NCI-H2107 treated with DMSO at 0.1 percent for 48 hours (cell line): ENCODE measurements at regions not wholly inside any gene's neighbourhood (a gene's known extent, or its start where the extent isn't known, plus 50 kb on each side); places are given as distances from the start of the nearest gene placed in this dataset.

Experiments used
- DNase-seq: peaks from one replicate; lab custom pipeline; 2025; ENCODE audit not compliant: unreplicated experiment; lab: John Stamatoyannopoulos, UW

DNA sequence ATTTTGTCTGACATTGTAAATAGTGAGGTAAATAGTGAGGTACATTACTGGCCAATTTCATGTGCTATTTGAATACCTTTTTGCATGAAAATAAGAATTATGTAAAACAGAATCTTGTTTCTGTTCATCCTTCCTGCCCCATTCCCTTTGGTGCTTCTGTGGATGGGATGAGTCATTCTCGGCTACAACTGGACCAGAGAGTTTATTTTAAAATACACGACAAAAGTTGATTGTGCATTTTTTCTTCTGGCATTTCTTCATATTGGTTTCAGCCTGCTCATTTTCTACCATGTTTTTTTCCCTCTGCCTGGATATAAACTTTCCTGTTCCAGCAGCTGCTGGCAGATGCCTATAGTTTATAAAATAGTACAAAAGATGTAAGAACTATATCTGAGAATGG, 107.5 kb downstream of the CYSLTR2 start:
- DNase-seq, result no peak

DNA sequence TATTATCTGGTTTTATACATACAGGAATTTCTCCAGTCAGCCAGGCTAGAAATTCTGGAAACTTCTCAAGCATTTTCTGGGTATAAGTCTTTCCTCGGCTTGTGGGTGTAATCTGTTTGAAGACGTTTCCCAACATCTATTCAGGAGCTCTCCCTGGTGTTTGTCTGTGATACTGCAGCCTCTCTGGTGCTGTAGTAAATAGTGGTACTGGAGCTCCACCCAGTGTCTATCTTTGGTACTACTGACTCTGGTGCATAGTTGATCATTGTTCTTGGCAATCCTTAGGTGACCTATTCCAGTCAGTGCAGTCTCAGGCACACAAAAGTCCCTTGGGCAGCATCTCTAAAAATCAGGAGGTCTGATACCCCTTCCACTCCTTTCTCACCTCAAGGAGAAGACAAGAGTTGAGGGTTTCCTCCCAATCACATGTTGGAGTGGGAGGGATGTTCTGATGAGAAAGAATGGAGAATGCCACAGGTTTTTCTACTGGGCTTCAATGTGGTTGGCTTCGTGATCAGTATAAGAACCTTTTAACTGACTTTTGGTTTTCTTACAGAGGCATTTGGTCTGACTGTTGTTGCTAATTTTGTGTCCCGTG, 115.5 kb downstream of the CYSLTR2 start:
- DNase-seq, result peak; percentile 84

DNA sequence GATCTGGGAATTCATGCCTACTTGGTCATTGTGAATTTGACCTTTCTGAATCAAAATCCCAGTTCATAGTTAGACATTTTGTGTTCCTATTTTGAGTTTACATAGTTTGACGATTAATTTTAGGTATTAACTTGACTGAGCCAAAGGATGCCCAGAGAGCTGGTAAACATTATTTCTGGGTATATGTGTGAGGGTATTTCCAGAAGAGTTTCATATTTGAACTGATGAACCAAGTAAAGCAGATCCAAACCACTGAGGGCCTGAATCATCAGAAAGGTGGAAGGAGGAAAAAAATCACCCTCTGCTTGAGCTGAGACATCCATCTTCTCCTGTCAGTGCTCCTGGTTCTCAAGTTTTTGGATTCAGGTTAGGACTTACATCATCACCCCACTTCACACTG, 116.6 kb downstream of the CYSLTR2 start:
- no peak for DNase-seq

DNA sequence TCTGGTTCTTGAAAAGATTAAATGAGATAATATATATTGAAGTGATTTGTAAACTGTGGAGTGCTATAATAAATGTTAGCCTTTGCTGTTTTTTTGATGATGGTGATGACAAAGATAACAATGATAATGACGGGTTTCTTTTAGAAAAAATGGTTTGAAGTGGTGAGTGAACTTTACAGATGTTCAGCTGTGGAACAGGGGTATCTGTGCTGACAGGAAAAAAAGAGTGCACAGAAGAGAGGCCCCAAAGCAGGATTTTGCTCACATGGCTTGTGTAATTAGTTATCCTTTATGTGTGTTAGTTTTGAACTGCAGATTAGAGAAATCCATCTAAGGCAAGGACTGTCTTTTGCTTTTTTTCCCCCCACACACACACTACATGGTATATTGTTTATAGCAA, 119.2 kb downstream of the CYSLTR2 start:
- DNase-seq, result no peak

DNA sequence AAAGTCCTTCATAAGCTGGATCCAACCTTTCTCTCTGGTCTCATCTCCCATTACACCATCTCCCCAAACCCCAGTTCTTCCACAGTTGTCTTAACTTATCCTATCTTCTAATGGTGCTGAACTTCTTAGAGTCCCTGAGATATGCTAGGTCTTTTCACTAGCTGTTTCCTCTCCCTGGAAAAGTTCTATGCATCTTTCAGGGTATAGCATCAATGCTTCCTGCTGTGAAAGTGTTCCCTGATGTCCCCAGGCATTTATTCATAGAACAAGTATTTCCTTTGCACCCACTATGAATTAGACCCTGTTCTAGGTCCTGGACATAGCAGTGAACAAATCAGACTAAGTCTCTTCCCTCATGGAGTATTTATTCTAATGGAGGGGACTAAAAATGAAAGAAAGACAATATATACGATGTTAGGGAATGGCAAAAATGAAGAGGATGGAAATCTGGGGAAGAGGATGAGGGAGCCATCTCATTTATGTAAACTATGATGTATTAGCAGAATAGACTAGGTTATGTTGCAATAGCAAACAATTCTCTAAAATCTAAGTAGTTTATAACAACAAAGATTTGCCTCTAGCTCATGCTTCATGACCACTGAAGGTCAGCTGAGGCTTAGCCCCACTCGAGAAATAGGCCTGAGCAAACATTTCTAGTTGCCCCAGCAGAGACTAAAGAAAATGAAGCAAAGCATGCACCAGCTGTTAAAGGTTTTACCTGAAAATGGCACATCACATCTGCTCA, 120.0 kb downstream of the CYSLTR2 start:
- no peak for DNase-seq

DNA sequence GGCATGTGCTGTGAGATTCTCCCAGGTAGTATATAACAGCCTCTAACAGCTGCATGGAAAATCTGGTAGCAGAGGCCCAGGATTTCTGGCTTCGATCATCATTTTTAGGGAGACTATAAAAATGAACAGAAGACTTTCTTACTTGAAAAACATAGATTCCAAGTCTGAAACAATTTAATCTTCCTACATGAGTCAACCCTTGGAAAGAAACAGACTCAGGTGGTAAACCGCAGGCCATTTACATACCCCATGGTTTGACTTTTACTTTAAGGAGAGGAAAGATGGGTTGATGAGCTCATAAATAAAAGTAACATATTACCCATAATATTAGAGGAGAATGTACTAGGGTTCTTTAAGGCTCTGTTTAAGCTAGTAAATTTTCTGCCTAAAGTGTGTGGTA, 121.6 kb downstream of the CYSLTR2 start:
- DNase-seq, result no peak

DNA sequence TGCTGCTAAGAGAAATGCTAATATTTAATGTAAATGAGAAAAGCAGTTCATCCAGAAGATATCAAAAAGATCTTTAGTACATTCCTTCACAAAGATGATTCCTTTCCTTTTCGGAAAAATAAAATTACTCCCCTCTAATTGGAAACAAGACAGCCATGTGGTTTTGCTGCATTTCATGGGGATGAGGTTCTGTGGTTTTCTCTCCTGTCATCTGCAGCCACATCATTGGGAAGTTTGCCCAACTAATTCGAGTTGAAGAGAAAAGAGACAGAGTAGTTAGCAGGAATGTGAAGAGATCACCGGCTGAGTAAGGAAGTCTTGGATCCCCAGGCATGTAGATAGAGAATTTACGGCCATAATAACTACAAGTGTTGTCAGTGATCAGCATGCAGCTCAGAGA, 122.1 kb downstream of the CYSLTR2 start:
- no peak for DNase-seq

DNA sequence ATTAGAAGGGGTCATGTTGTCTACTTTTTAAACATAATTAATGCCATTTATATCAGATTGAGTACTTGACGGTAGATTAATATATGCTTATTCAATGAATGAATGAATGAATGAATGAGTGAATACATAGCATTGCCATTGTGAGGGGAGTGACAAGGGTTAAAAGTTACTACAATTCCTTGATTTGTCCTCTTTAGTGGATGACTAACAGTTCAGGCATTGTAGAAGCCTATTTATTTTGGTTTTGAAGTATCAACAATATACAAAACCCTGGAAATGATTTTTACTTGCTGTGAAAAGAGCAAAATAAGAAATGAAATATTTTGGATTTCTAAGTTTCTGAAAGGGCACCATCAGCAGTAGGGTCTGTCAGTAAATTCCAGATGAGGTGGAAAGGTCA, 122.7 kb downstream of the CYSLTR2 start:
- DNase-seq, result no peak

DNA sequence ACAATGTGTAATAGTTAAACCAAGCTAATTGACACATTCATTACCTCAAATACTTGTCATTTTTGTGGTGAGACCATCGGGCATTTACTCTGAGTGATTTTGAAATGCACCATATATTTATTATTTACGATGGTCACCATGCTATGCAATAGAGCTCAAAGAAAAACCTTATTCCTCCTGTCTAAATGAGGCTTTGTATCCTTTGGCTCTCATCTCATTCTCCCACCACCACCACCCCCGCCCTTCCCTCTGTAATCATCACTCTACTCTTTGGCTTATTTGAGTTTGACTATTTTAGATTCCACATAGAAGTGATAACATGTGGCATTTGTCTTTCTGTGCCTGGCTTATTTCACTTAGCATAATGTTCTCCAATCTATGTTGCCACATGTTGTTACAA, 124.9 kb downstream of the CYSLTR2 start:
- no peak for DNase-seq

DNA sequence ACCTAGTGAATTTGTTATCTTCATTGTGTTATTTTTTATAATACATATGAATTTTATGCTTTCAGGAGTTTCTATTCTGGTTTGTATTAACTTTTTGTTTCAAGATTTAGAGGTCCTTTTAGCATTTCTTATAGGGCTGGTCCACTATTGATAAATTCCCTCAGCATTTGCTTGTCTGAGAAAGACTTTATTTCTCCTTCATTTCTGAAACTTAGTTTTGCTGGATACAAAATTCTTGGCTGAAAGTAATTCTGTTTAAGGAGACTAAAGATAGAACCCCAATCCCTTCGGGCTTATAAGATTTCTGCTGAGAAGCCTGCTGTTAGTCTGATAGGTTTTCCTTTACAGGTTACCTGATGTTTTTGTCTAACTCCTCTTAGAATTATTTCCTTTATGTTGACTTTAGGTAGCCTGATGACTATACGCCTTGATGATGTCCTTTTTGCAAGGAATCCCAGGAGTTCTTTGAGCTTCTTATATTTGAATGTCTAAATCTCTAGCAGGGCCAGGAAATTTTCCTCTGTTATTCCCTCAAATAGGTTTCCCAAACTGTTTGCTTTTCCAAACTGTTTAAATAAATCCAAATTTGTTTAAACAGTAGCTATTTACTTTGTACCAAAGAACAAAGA, 127.1 kb downstream of the CYSLTR2 start:
- no peak for DNase-seq

DNA sequence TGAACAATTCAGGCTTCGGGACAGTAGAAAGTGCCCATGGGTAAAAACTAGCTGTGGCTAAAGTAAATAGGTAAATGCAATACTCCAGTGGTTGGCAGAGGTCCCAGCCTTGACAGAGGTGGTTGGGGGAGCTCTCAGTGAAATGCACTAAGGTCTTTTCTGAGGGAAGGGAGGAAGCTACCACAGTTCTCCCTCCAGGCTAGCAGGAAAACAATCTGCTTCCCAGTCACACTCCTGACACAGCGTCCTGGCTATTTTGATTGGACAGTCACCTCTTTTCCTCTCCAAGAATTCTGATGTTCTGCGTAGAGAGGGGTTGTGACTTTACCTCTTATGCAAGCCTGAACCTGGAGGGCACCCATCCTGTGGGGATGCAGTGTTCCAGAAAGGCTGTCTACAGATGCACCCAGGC, 128.7 kb downstream of the CYSLTR2 start:
- no peak for DNase-seq

DNA sequence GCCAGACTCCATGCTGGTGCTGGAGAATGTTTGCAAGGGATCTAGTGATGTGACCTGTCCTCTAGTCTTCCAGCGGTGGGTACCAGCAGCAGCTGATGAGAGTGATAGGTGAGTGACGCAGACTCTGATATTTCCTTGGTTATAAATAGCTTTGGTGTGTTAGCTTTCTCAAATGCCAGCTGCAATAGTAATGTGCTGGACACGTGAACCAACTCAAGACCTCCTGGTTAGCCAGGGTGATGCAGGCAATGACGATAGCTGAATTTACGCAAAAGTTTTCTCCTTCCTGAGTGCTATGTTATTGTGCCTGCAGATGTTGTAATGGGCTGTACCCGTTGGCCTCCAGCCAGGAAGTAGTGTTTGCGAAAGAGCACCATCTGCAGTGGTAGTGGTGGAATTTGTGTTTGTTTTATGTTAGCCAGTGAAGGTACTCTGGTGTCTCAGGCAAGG, 129.5 kb downstream of the CYSLTR2 start:
- DNase-seq, result no peak

DNA sequence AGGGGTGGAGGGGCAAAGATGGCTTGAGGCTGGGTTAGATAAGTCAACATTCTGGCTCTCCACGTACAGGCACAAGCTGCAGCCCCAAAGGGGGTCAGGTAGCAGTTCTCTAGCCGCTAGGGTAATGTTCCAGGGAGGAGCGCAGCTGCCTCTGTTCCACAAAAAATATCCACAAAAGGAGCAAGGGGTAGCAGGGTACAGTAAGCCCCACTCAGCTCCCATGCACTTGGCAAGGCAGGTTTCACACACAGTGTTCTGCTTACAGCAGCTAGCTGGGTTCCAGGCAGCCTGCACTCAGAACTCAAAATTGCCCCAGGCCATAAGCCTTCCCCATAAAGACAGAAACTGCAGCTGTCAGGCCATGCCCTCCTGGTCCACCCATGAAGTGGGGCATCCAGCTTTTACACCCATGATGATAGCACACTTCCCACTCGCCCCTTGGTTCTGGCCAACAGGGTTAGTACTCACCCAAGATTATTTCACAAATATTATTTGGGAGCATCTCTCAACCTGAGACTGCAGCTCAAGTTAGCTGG, 130.0 kb downstream of the CYSLTR2 start:
- no peak for DNase-seq

DNA sequence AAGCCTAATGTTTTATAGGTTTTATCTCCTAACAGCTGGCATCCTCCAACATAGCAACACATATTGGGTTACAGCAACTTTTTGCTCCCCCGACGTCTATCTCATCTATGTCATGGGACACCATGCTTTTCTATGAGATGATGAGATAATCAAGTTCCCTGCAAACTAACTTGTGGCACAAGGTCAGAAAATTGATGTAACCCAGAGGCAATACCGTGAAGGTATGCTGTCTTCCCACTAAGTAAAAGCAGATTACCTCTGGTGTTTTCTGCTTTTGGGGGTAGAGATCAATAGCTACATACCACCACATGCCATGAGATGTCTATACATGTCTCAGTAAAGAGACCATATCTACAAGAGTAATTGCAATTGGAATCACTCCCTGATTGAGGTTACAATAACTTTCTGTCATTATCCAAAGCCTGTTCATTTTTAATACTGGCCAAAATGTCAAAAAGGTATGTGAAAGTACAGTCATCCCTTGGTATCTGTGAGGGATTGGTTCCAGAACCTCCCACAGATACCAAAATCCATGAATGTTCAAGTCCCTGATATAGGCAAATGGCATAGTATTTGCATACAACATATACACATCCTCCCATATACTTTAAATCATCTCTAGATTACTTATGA, 131.3 kb downstream of the CYSLTR2 start:
- no peak for DNase-seq

DNA sequence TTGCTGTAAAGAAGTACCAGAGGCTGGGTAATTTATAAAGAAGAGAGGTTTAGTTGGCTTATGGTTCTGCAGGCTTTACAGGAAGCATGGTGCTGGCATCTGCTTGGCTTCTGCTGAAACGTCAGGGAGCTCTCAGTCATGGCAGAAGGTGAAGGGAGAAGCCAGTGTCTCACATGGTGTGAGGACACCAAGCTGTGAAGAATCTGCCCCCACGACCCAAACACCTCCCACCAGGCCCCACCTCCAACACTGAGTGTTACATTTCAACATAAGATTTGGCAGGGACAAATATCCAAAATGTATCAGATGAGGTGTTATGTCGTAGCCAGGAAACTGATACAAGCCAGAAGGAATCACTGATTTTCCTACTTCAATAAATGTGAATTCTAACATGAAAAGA, 136.5 kb downstream of the CYSLTR2 start:
- DNase-seq, result no peak

DNA sequence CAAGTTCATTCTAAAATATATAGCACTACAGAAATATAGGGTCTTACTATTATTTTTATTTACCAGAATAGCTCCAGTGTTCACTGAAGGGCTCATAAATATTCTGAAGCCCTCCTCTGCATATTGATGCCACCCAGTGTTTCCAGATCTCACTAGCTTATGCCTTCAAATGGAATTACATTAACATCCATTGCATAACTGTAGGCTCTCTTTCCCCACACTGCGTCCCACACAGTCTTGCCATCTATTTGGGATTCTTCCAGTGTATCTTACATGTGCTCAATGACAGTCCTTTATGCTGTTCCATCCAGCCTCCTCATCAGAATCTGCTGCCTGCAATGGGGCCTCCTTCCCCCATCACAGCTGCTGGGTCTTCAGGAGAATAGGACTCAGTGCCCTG, 137.2 kb downstream of the CYSLTR2 start:
- no peak for DNase-seq

DNA sequence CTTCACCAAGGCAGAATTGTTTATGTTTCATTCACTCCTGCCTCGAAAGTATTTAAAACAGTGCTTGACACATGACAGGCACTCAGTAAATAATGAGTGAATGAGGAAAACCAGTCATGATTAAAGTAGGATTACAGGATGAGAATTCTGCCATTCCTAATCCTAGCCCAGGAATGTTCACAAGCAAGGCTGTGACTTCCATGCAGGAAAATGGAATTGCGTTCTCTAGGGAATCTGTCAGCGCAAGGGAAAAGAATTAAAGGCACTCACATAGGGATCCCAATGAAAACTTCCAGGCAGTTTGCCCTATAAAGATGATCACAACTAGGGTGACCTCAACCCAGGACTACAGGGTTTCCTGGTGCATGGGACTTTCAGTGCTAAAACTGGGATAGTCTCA, 143.4 kb downstream of the CYSLTR2 start:
- DNase-seq, result no peak

DNA sequence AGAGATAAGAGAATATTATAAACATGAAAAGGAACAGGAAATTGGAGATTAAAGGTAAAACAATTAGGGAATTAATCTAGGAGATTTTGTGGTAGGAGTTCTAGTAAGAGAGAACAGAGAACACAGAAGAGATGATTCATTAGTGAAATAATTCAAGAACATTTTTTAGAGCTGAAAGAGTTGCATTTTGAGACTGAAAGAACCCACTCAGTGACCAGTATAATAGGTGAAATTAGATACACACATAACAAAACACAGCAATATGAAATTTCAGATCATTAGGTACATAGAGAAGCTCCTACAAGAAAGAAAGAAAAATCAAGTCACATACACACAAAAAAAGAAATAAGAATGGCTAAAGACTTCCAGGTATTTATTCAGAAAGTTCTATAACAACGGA, 144.0 kb downstream of the CYSLTR2 start:
- no peak for DNase-seq

DNA sequence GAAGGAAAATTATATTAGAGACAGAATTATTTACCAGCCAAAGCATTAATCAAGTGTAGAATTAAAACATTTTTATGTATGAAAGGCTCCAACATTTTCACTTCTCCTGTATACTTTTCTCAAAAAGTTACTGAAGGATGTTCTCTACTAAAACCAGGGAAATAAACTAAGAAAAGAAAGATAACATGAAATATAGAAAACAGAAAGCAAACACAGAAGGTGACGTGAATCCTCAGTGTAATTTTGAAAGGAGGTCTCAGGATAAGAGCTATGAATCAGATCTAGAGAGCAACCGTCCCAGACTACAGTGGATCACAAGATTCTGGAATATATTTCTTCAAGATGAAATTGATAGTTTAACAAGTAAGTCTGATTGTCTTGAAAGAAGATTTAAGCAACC, 144.5 kb downstream of the CYSLTR2 start:
- DNase-seq, result no peak

DNA sequence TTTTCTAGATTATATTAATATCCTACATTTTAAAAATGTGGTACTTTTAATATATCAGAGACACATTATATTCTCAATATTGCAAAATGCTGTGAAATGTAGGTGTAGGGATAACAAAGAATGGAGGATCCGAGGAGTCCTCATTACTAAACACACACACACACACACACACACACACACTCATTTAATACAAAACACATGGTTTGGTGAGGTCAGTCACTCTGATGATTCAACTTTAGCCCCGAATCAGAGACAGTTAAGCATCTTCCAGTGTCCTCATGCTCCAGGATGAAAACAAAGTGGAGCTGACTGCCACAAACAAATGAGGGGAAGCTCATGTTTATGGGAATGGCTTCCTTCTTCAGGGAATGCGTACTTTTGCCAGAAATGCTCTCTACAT, 147.5 kb downstream of the CYSLTR2 start:
- DNase-seq, result no peak

DNA sequence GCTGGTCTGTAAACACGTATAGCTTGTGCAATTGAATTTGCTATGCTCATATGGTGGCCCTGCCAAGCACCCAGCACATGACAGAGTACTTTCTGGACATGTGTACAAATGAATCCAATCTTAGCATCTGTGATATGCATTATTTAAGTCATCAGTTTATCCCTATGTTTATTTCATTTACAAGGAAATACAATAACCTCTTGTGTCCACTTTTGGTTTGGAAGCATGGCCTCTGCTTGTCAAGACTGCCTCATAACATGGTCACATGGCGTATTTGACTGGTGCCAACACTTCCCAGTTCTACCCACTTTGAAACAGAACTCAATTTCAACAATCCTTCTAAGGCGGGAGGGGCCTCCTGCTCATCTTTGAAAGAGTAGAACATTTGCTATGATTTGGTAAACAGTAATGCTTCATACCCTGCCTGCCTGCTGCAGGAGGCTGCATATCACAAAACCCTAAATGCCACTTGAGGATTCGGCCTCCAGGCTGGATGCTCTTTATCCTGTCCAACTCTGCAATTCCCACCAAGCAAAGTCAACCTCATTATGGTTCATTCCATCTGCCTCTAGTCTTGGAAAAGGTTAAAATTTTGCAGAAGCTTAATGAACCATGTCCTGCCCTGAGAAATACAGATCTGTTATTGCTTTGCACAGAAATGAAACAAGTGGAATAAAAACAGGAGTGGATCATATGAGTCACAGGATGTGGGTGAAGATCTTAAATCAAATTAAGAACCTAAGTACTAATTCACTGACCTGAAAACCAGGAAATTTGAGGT, 151.3 kb downstream of the CYSLTR2 start:
- no peak for DNase-seq
